NCI-H510A (cell line): ENCODE measurements at regions not wholly inside any gene's neighbourhood (a gene's known extent, or its start where the extent isn't known, plus 50 kb on each side); places are given as distances from the start of the nearest gene placed in this dataset.
"Not testable (repeated sequence)": the region's sequence is repeated elsewhere in the genome, so short reads cannot be mapped to it uniquely, and the experiment has no call there.

ENCODE experiments used
- DNase-seq: peaks from one replicate; lab custom pipeline; 2025; lab: John Stamatoyannopoulos, UW

GRCh38 chr14:104399432-104400155, 180.0 kb upstream of the C14orf180 start:
- DNase-seq, result no peak

- DNase-seq, result no peak
Measured at GRCh38 chr14:104400355-104400754, 179.2 kb upstream of the C14orf180 start.

GRCh38 chr14:104401785-104402184, 177.8 kb upstream of the C14orf180 start:
- no peak for DNase-seq

- DNase-seq, result not testable (repeated sequence)
Measured at GRCh38 chr14:104402303-104402702, 177.3 kb upstream of the C14orf180 start.

GRCh38 chr14:104403421-104404220, 175.9 kb upstream of the C14orf180 start:
- no peak for DNase-seq

- no peak for DNase-seq
Measured at GRCh38 chr14:104404922-104405321, 174.6 kb upstream of the C14orf180 start.

- DNase-seq, result no peak
Measured at GRCh38 chr14:104405360-104406226, 174.0 kb upstream of the C14orf180 start.

GRCh38 chr14:104406831-104407230, 172.7 kb upstream of the C14orf180 start:
- no peak for DNase-seq

- no peak for DNase-seq
Measured at GRCh38 chr14:104416383-104416782, 163.2 kb upstream of the C14orf180 start.

- no peak for DNase-seq
Measured at GRCh38 chr14:104419865-104420505, 159.6 kb upstream of the C14orf180 start.

GRCh38 chr14:104420523-104420922, 159.0 kb upstream of the C14orf180 start:
- not testable (repeated sequence) for DNase-seq

- DNase-seq, result no peak
Measured at GRCh38 chr14:104420990-104421389, 158.6 kb upstream of the C14orf180 start.

- no peak for DNase-seq
Measured at GRCh38 chr14:104421401-104421821, 158.2 kb upstream of the C14orf180 start.

- no peak for DNase-seq
Measured at GRCh38 chr14:104421892-104422828, 157.4 kb upstream of the C14orf180 start.

- no peak for DNase-seq
Measured at GRCh38 chr14:104422837-104423681, 156.5 kb upstream of the C14orf180 start.

- no peak for DNase-seq
Measured at GRCh38 chr14:104423701-104424405, 155.7 kb upstream of the C14orf180 start.

GRCh38 chr14:104424406-104425072, 155.0 kb upstream of the C14orf180 start:
- peak; percentile 75 for DNase-seq

GRCh38 chr14:104425171-104425681, 154.3 kb upstream of the C14orf180 start:
- no peak for DNase-seq
